A673 (cell line): ENCODE measurements at regions not wholly inside any gene's neighbourhood (a gene's known extent, or its start where the extent isn't known, plus 50 kb on each side); places are given as distances from the start of the nearest gene placed in this dataset.
A peak's percentile ranks its signal among the peaks of the same experiment; 100 is the strongest.

ENCODE experiments used
- BruUV-seq: library from RNA; stranded (reverse); fragments of 400-500 nt; replicated peaks from 2 replicates; lab custom pipeline; 2021; lab: Mats Ljungman, UMichigan
- CTCF ChIA-PET: fragments of 300-600 bp; sonication (Branson Sonifier 250); formaldehyde crosslinking; loops from one replicate; lab custom pipeline; 2022; ENCODE audit warnings: antibody characterized with exemption; lab: Charles Lee
- POLR2A ChIA-PET: fragments of 300-600 bp; sonication (Branson Sonifier 250); formaldehyde crosslinking; loops from one replicate; lab custom pipeline; 2022; ENCODE audit warnings: antibody characterized with exemption; ENCODE audit not compliant: low non-redundant PET; lab: Charles Lee
- DNase-seq: peaks from one replicate; pipeline ENCODE4 v3.0.0-alpha.2; 2015; ENCODE audit warnings: low spot score
- H3K27ac ChIP-seq: fragments of 200-600 bp; sonication (generic); 2 replicates; pipeline ENCODE4 v1.5.1; 2016; ENCODE audit warnings: mixed run types, low read depth, mild to moderate bottlenecking, mixed read lengths, antibody characterized with exemption, low read length; ENCODE audit not compliant: poor library complexity, severe bottlenecking
- H3K27me3 ChIP-seq: fragments of 200-600 bp; sonication (generic); replicated peaks from 2 replicates; pipeline ENCODE4 v1.6.1; 2017; ENCODE audit warnings: mixed run types, low read depth, mild to moderate bottlenecking, mixed read lengths, antibody characterized with exemption, low read length; ENCODE audit not compliant: insufficient read depth, poor library complexity
- H3K36me3 ChIP-seq: fragments of 200-600 bp; sonication (generic); 2 replicates; pipeline ENCODE4 v1.6.1; 2016; ENCODE audit warnings: mixed run types, mild to moderate bottlenecking, mixed read lengths, antibody characterized with exemption, low read length; ENCODE audit not compliant: insufficient read depth, poor library complexity, severe bottlenecking
- H3K4me1 ChIP-seq: fragments of 200-600 bp; sonication (generic); 2 replicates; pipeline ENCODE4 v1.6.1; 2017; ENCODE audit warnings: mixed run types, mild to moderate bottlenecking, mixed read lengths, antibody characterized with exemption, low read length; ENCODE audit not compliant: insufficient read depth, poor library complexity, severe bottlenecking
- H3K4me3 ChIP-seq: fragments of 200-600 bp; sonication (generic); 2 replicates; pipeline ENCODE4 v1.5.1; 2016; ENCODE audit warnings: low read depth, mixed run types, mild to moderate bottlenecking, mixed read lengths, low read length; ENCODE audit not compliant: poor library complexity, severe bottlenecking
- H3K9me3 ChIP-seq: fragments of 200-600 bp; sonication (generic); 2 replicates; pipeline ENCODE4 v1.6.1; 2016; ENCODE audit warnings: mixed run types, low read depth, mild to moderate bottlenecking, mixed read lengths, antibody characterized with exemption, low read length; ENCODE audit not compliant: poor library complexity, severe bottlenecking
- CTCF ChIP-seq: fragments of 300-800, 200-600 bp; sonication (generic); conservative IDR thresholded peaks from 2 replicates; pipeline ENCODE4 v1.5.1; 2017; ENCODE audit warnings: low read depth, mild to moderate bottlenecking, antibody characterized with exemption, low read length, moderate library complexity, mixed read lengths
- EZH2 ChIP-seq: fragments of 200-600 bp; sonication (generic); IDR thresholded peaks from 2 replicates; pipeline ENCODE4 v1.6.1; 2017; ENCODE audit warnings: borderline replicate concordance, low read depth, mild to moderate bottlenecking, mixed read lengths, antibody characterized with exemption, low read length; ENCODE audit not compliant: poor library complexity, severe bottlenecking
- intact Hi-C: fragments of 100-400 bp; cut with micrococcal nuclease; formaldehyde crosslinking; loops from one replicate; pipeline ENCODE4 v1.10.0; 2022; ENCODE audit not compliant: unreplicated experiment

- ChIA-PET CTCF (no interaction called here), POLR2A (interaction anchor here (0.6 kb wide), 1 partner anchor 88 kb away, joined by 3 read pairs; no protein-coding TSS in a partner anchor)
- no TSS peak for BruUV-seq
- H3K27ac ChIP-seq = no peak overlapping the region
- peaks cover 11% of the 10 kb centered on the region for H3K4me1 ChIP-seq
- DNase-seq = no peak
- H3K36me3 ChIP-seq = no peaks in the 10 kb centered on the region
- no peaks in the 10 kb centered on the region for H3K27me3 ChIP-seq
- H3K9me3 ChIP-seq = no peaks in the 10 kb centered on the region
- H3K4me3 ChIP-seq = no peak overlapping the region
- intact Hi-C loops = no loop called here
- TF ChIP-seq CTCF (no peak), EZH2 (no peak)
Observed at GRCh38 chr4:123737156-123737555, 340.6 kb downstream of the SPRY1 start.

DNA sequence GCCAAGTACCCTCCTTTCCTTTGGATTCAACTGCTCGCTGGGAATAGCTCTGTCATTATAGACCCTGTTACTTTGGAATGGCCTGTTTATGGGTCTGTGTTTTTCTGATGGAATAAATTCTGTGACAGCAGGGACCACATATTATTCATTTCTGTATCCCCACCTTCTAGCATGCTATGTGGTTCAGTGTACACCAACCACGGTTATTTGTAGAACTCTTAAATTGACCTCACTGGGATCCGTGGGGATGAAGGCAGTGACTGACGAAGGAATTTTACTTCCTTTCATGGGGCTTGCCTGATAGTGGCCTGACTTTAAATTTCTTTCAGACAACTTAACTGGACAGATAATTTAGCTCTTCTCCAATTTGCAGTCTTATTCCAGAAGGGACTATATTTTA, 343.2 kb downstream of the SPRY1 start:
- intact Hi-C loops = no loop called here
- H3K9me3 ChIP-seq = no peaks in the 10 kb centered on the region
- no peaks in the 10 kb centered on the region for H3K36me3 ChIP-seq
- BruUV-seq = no TSS peak
- ChIA-PET CTCF (no interaction called here), POLR2A (no interaction called here)
- H3K4me3 ChIP-seq = no peak overlapping the region
- H3K27ac ChIP-seq = no peak overlapping the region
- TF ChIP-seq CTCF = no peak
- no peak for TF ChIP-seq EZH2
- H3K27me3 ChIP-seq = no peaks in the 10 kb centered on the region
- DNase-seq = no peak
- H3K4me1 ChIP-seq = peaks cover 24% of the 10 kb centered on the region

DNA sequence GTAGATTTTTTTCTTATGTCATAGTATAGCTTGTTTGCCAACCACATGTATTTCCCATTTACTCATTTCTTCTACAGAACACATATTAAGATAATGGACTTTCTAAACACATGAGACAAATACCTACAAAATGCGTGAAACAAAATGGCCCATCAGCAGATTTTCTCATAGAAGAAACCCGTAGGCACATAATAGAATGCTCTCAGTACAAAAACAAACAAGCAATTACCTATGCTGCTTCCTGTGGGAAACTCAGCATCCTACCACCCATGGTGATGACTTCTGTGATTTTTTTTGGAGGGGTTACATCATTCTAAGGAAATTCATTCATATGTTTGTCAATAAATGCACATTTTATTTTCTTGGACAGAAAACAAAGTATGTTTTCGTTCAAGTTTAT, 343.6 kb downstream of the SPRY1 start:
- ChIA-PET POLR2A (no interaction called here), CTCF (no interaction called here)
- Histone ChIP-seq H3K4me1 (peaks cover 28% of the 10 kb centered on the region), H3K9me3 (no peaks in the 10 kb centered on the region), H3K4me3 (no peak overlapping the region), H3K27me3 (no peaks in the 10 kb centered on the region), H3K36me3 (no peaks in the 10 kb centered on the region), H3K27ac (no peak overlapping the region)
- no peak for TF ChIP-seq EZH2
- TF ChIP-seq CTCF = no peak
- no TSS peak for BruUV-seq
- intact Hi-C loops = no loop called here
- peak; percentile 37 for DNase-seq
